NB4 (cell line): ENCODE measurements at regions not wholly inside any gene's neighbourhood (a gene's known extent, or its start where the extent isn't known, plus 50 kb on each side); places are given as distances from the start of the nearest gene placed in this dataset.
"Not testable (repeated sequence)": the region's sequence is repeated elsewhere in the genome, so short reads cannot be mapped to it uniquely, and the experiment has no call there.

ENCODE experiments used
- CTCF ChIP-seq: IDR thresholded peaks from one replicate; pipeline ENCODE4 v1.5.1; 2012; ENCODE audit warnings: low read depth, low read length
- POLR2A ChIP-seq: IDR thresholded peaks from 2 replicates; pipeline ENCODE4 v1.6.1; 2011; ENCODE audit warnings: mild to moderate bottlenecking; ENCODE audit not compliant: insufficient read length; ENCODE audit errors: extremely low read depth

- not testable (repeated sequence) for TF ChIP-seq CTCF, POLR2A
These were observed 1615.5 kb upstream of the C9orf72 start for GRCh38 chr9:29188771-29189170.
